Left lung (tissue), 4 donors: ENCODE measurements at regions not wholly inside any gene's neighbourhood (a gene's known extent, or its start where the extent isn't known, plus 50 kb on each side); places are given as distances from the start of the nearest gene placed in this dataset.

Experiments used
- ATAC-seq: fragments of 200-7000 bp; cut with Tn5 transposase; one replicate; pipeline ENCODE4 v1.9.1; 2020; ENCODE audit warnings: moderate library complexity
- DNase-seq, 4 donors: peaks; one replicate each; pipeline ENCODE4 v3.0.0-alpha.2; 2013 to 2020
- H3K27ac ChIP-seq, 2 donors: fragments of 200-600 bp; sonication (generic) in 1 of 2; one replicate each; pipeline versions ENCODE4 v1.5.0 to v1.8.0; 2020 to 2021
- H3K27me3 ChIP-seq, 2 donors: fragments of 200-600 bp; sonication (generic) in 1 of 2; one replicate each; pipeline versions ENCODE4 v1.5.0 to v1.8.0; 2020 to 2021
- H3K36me3 ChIP-seq, 2 donors: fragments of 200-600 bp; sonication (generic) in 1 of 2; one replicate each; pipeline versions ENCODE4 v1.5.0 to v1.8.0; 2020 to 2021
- H3K4me1 ChIP-seq, 2 donors: fragments of 200-600 bp; one replicate each; pipeline ENCODE4 v1.8.0; 2021
- H3K4me3 ChIP-seq, 2 donors: fragments of 200-600 bp; sonication (generic) in 1 of 2; one replicate each; pipeline versions ENCODE4 v1.5.0 to v1.8.0; 2020 to 2021; ENCODE audit warnings: mild to moderate bottlenecking in 1 of 2
- H3K9me3 ChIP-seq, 2 donors: fragments of 200-600 bp; sonication (generic) in 1 of 2; one replicate each; pipeline versions ENCODE4 v1.5.0 to v1.8.0; 2020 to 2021
- intact Hi-C, 2 donors: fragments of 100-400 bp; cut with DNase I; formaldehyde crosslinking; loops; one replicate each; pipeline versions ENCODE4 v1.11.2 to v1.14.2; 2022
- TF ChIP-seq, protein P1 (sequence below), 2 donors: fragments of 200-600 bp; sonication (generic) in 1 of 2; IDR thresholded peaks; one replicate each; pipeline versions ENCODE4 v1.5.0 to v1.8.0; 2021; ENCODE audit warnings: antibody characterized with exemption in 2 of 2
- donor health status: DM: no; HTN: yes; CAD: no.
- donor health status: DM: no; HTN: no; CAD: no.

DNA sequence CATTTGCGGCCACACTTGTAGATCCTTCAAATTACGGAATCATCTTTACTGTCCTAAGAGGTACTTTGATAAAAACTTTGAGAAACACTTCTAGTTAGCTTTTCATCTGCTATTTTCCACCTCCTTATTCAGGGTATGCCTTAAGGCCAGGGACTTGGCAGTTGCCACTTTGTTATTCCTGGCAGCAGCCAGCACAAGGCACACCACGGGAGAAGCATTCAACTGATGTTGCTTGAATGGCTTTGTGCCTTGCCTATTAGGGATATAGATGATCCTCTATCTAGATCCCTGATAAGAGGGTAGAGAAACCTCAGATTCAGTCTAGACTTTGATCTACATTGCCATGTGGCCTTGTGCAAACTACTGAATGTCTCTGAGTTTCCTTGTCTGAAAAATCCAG is 70.3 kb upstream of the EPHA4 start:
- DNase-seq (no peak), ATAC-seq (no peak)
- no peaks in the 10 kb centered on the region for H3K4me1 ChIP-seq
- peaks cover 0 to 2% of the 10 kb centered on the region in 2 donors for H3K9me3 ChIP-seq
- intact Hi-C loops, result no loop called here
- H3K27ac ChIP-seq, result no peak overlapping the region
- no peak overlapping the region for H3K4me3 ChIP-seq
- TF ChIP-seq, protein P1, sequence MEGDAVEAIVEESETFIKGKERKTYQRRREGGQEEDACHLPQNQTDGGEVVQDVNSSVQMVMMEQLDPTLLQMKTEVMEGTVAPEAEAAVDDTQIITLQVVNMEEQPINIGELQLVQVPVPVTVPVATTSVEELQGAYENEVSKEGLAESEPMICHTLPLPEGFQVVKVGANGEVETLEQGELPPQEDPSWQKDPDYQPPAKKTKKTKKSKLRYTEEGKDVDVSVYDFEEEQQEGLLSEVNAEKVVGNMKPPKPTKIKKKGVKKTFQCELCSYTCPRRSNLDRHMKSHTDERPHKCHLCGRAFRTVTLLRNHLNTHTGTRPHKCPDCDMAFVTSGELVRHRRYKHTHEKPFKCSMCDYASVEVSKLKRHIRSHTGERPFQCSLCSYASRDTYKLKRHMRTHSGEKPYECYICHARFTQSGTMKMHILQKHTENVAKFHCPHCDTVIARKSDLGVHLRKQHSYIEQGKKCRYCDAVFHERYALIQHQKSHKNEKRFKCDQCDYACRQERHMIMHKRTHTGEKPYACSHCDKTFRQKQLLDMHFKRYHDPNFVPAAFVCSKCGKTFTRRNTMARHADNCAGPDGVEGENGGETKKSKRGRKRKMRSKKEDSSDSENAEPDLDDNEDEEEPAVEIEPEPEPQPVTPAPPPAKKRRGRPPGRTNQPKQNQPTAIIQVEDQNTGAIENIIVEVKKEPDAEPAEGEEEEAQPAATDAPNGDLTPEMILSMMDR (IDR thresholded peaks at IDR 0.05), result no peak
- no peaks in the 10 kb centered on the region for H3K36me3 ChIP-seq
- no peaks in the 10 kb centered on the region for H3K27me3 ChIP-seq

DNA sequence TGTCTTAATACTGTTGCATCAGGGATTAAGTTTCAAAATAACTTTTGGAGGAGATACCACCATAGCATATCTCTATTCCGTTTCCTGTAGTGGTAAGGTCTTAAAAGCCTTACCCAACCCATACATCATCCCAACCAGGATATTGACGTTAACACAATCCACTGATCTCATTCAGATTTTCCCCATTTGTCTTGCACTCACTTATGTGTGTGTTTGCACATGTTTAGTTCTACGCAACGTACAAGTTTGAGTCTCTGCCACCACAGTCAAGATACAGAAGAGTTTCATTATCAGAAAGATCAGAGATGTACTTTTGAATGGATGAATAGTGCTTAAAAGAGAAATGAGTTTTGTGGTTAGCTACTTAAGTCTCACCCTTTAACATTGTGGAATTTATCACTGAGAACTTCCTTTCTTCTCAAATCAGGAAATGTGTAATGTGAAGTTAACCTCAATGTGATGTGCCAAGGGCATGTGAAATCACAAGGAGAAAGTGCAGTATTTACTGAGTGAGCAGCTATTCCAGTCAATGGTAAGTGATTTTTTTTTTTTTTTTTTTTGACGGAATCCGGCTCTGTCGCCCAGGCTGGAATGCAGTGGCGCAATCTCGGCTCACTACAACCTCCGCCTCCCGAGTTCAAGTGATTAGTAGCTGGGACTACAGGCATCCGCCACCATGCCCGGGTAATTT is 69.2 kb upstream of the EPHA4 start:
- Histone ChIP-seq H3K27me3 (no peaks in the 10 kb centered on the region), H3K4me1 (no peaks in the 10 kb centered on the region), H3K9me3 (peaks cover 0 to 2% of the 10 kb centered on the region in 2 donors), H3K27ac (peak overlapping the region; percentile 21 to 45), H3K4me3 (no peak overlapping the region), H3K36me3 (no peaks in the 10 kb centered on the region)
- intact Hi-C loops, result no loop called here
- DNase-seq (peak in 2 of 4 donors; percentile 45 to 65), ATAC-seq (peak; percentile 86)
- TF ChIP-seq, protein P1 (IDR thresholded peaks at IDR 0.05), result no peak

DNA sequence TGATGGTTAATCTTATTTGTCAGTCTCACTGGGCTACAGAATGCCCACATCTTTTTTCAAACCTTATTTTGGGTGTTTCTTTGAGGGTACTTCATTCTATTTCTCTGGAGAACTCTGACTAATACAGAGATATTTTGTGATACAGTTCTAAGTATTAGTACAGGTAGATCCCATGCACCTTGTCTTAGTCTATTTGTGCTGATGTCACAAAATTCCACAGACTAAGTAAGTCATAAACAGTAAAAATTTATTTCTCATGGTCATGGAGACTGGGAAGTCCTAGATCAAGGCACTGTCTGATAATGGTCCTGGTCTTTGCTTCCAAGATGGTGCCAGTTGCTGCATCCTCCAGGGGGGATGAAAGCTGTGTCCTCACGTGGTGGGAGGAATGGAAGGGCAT is 68.6 kb upstream of the EPHA4 start:
- TF ChIP-seq, protein P1 (IDR thresholded peaks at IDR 0.05), result no peak
- DNase-seq (no peak), ATAC-seq (no peak)
- intact Hi-C loops, result no loop called here
- Histone ChIP-seq H3K4me1 (no peaks in the 10 kb centered on the region), H3K9me3 (peaks cover 0 to 2% of the 10 kb centered on the region in 2 donors), H3K36me3 (no peaks in the 10 kb centered on the region), H3K4me3 (no peak overlapping the region), H3K27ac (peak overlapping the region; percentile 21 to 45), H3K27me3 (no peaks in the 10 kb centered on the region)

DNA sequence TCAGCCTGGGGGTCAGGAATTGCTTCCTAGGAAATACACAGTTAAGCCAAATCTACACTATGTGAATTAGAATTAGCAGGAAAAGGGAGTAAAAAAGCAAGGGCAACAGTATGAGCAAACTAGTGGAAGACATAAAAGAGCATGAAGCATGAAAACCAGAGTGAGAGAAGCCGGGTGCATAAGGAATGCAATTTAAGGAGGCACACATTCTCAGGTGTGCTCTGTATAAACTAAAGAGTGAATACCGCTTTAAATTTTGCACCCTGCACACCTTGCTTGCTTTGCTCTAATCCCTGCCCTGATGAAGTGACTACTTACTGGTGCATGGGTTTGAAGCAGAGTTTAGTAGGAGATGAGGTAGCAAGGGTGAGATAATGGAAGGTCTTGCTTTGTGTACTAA is 65.7 kb upstream of the EPHA4 start:
- DNase-seq (no peak), ATAC-seq (no peak)
- intact Hi-C loops, result no loop called here
- Histone ChIP-seq H3K27ac (no peak overlapping the region), H3K9me3 (peaks cover 0 to 2% of the 10 kb centered on the region in 2 donors), H3K4me1 (no peaks in the 10 kb centered on the region), H3K4me3 (no peak overlapping the region), H3K27me3 (no peaks in the 10 kb centered on the region), H3K36me3 (no peaks in the 10 kb centered on the region)
- TF ChIP-seq, protein P1 (IDR thresholded peaks at IDR 0.05), result no peak

DNA sequence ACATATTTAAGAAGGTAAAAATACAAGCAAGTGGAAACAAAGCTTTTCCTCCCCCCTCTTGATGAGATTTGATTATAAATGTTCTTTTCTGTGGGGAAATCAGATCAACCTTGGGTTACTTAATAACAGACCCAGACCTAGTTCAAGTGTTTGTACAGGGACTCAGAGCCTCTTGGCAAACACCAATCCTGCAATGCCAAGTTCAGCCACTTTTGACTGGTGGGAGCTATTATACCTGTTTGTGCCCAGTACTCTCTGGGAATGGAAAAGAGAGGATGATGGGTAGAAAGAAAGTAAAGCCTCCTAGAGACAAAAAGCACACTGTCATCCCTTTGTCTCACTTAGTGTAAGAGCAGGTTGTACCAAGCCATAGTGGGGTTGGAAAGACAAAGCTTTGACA is 63.8 kb upstream of the EPHA4 start:
- H3K27ac ChIP-seq, result peak overlapping the region in 1 of 2 donors; percentile 28
- peaks cover 0 to 2% of the 10 kb centered on the region in 2 donors for H3K9me3 ChIP-seq
- H3K4me3 ChIP-seq, result no peak overlapping the region
- ATAC-seq (peak; percentile 97), DNase-seq (peak in 2 of 4 donors; percentile 39 to 56)
- no peaks in the 10 kb centered on the region for H3K36me3 ChIP-seq
- no peaks in the 10 kb centered on the region for H3K4me1 ChIP-seq
- TF ChIP-seq, protein P1 (IDR thresholded peaks at IDR 0.05), result peak; percentile 13 to 41
- intact Hi-C loops, result no loop called here
- H3K27me3 ChIP-seq, result no peaks in the 10 kb centered on the region
